ENCODE measurements at regions not wholly inside any gene's neighbourhood (a gene's known extent, or its start where the extent isn't known, plus 50 kb on each side); places are given as distances from the start of the nearest gene placed in this dataset.
"Not testable (repeated sequence)": the region's sequence is repeated elsewhere in the genome, so short reads cannot be mapped to it uniquely, and the experiment has no call there.

GRCh38 chr17:71447644-71448043 lies 673.2 kb upstream of the SOX9 start:
- H3K4me1 Mint-ChIP-seq = no peaks in the 10 kb centered on the region
- H3F3A ChIP-seq (replicated peaks; ENCODE audit: low read depth) = no peaks in the 10 kb centered on the region
- no peaks in the 10 kb centered on the region for H3K27me3 Mint-ChIP-seq (ENCODE audit: insufficient read depth, low read depth, poor library complexity)
- no peaks in the 10 kb centered on the region for H3K4me1 ChIP-seq (ENCODE audit: insufficient read depth)
- no peaks in the 10 kb centered on the region for H3K79me2 ChIP-seq (replicated peaks; ENCODE audit: insufficient read depth)
- H4K20me1 ChIP-seq (replicated peaks; ENCODE audit: insufficient read depth) = no peaks in the 10 kb centered on the region
- ATAC-seq (no peak), DNase-seq (ENCODE audit: low spot score) (no peak)
- H3K4me3 ChIP-seq = no peak overlapping the region
- no peak overlapping the region for H2AFZ ChIP-seq
- no peaks in the 10 kb centered on the region for H3K9me2 ChIP-seq (ENCODE audit: insufficient read depth)
- H3K27ac ChIP-seq (ENCODE audit: low read depth) = no peak overlapping the region
- no peaks in the 10 kb centered on the region for H3K9me3 Mint-ChIP-seq
- no peaks in the 10 kb centered on the region for H3K27me3 ChIP-seq (ENCODE audit: insufficient read depth)
- no peaks in the 10 kb centered on the region for H3K36me3 ChIP-seq (ENCODE audit: insufficient read depth)
- H3K4me2 ChIP-seq = no peak overlapping the region
- no peak overlapping the region for H3K4me3 Mint-ChIP-seq
- no peaks in the 10 kb centered on the region for H3K36me3 Mint-ChIP-seq (ENCODE audit: low read depth)
- no peak for TF ChIP-seq NANOG (IDR thresholded peaks at IDR 0.05; ENCODE audit: borderline replicate concordance)
- TF ChIP-seq ZNF331 (CRISPR knock-in tag; IDR thresholded peaks at IDR 0.05; ENCODE audit: low read depth) = no peak
- no peak for TF ChIP-seq CTCF (conservative IDR thresholded peaks at IDR 0.05; ENCODE audit: low read depth in 2 of 2)
- no peak for TF ChIP-seq EZH2phosphoT487 (IDR thresholded peaks at IDR 0.05; ENCODE audit: unreplicated experiment)
- no peak for TF ChIP-seq EZH2 (IDR thresholded peaks at IDR 0.05; ENCODE audit: low read depth, unreplicated experiment)
- TF ChIP-seq, protein P1, sequence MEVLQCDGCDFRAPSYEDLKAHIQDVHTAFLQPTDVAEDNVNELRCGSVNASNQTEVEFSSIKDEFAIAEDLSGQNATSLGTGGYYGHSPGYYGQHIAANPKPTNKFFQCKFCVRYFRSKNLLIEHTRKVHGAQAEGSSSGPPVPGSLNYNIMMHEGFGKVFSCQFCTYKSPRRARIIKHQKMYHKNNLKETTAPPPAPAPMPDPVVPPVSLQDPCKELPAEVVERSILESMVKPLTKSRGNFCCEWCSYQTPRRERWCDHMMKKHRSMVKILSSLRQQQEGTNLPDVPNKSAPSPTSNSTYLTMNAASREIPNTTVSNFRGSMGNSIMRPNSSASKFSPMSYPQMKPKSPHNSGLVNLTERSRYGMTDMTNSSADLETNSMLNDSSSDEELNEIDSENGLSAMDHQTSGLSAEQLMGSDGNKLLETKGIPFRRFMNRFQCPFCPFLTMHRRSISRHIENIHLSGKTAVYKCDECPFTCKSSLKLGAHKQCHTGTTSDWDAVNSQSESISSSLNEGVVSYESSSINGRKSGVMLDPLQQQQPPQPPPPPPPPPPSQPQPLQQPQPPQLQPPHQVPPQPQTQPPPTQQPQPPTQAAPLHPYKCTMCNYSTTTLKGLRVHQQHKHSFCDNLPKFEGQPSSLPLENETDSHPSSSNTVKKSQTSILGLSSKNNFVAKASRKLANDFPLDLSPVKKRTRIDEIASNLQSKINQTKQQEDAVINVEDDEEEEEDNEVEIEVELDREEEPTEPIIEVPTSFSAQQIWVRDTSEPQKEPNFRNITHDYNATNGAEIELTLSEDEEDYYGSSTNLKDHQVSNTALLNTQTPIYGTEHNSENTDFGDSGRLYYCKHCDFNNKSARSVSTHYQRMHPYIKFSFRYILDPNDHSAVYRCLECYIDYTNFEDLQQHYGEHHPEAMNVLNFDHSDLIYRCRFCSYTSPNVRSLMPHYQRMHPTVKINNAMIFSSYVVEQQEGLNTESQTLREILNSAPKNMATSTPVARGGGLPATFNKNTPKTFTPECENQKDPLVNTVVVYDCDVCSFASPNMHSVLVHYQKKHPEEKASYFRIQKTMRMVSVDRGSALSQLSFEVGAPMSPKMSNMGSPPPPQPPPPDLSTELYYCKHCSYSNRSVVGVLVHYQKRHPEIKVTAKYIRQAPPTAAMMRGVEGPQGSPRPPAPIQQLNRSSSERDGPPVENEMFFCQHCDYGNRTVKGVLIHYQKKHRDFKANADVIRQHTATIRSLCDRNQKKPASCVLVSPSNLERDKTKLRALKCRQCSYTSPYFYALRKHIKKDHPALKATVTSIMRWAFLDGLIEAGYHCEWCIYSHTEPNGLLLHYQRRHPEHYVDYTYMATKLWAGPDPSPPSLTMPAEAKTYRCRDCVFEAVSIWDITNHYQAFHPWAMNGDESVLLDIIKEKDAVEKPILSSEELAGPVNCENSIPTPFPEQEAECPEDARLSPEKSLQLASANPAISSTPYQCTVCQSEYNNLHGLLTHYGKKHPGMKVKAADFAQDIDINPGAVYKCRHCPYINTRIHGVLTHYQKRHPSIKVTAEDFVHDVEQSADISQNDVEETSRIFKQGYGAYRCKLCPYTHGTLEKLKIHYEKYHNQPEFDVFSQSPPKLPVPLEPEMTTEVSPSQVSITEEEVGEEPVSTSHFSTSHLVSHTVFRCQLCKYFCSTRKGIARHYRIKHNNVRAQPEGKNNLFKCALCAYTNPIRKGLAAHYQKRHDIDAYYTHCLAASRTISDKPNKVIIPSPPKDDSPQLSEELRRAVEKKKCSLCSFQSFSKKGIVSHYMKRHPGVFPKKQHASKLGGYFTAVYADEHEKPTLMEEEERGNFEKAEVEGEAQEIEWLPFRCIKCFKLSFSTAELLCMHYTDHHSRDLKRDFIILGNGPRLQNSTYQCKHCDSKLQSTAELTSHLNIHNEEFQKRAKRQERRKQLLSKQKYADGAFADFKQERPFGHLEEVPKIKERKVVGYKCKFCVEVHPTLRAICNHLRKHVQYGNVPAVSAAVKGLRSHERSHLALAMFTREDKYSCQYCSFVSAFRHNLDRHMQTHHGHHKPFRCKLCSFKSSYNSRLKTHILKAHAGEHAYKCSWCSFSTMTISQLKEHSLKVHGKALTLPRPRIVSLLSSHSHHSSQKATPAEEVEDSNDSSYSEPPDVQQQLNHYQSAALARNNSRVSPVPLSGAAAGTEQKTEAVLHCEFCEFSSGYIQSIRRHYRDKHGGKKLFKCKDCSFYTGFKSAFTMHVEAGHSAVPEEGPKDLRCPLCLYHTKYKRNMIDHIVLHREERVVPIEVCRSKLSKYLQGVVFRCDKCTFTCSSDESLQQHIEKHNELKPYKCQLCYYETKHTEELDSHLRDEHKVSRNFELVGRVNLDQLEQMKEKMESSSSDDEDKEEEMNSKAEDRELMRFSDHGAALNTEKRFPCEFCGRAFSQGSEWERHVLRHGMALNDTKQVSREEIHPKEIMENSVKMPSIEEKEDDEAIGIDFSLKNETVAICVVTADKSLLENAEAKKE (CRISPR knock-in tag; IDR thresholded peaks at IDR 0.05) = no peak
- no peak for TF ChIP-seq REST (IDR thresholded peaks at IDR 0.05; ENCODE audit: unreplicated experiment)
- TF ChIP-seq ETS1 (IDR thresholded peaks at IDR 0.05) = no peak
- TF ChIP-seq ZNF114 (CRISPR knock-in tag; IDR thresholded peaks at IDR 0.05) = no peak
- TF ChIP-seq POLR2AphosphoS5 (IDR thresholded peaks at IDR 0.05; ENCODE audit: low read depth) = no peak
- H3K27ac Mint-ChIP-seq = no peak overlapping the region

- H3K4me1 Mint-ChIP-seq; H2AFZ ChIP-seq; H3K27me3 ChIP-seq (ENCODE audit: insufficient read depth); H3K27ac ChIP-seq (ENCODE audit: low read depth); H3K4me2 ChIP-seq; H3K36me3 ChIP-seq (ENCODE audit: insufficient read depth); H3K4me3 ChIP-seq; ATAC-seq; H3F3A ChIP-seq (replicated peaks; ENCODE audit: low read depth); H3K9me3 Mint-ChIP-seq; H4K20me1 ChIP-seq (replicated peaks; ENCODE audit: insufficient read depth); H3K27me3 Mint-ChIP-seq (ENCODE audit: insufficient read depth, low read depth, poor library complexity); H3K9me2 ChIP-seq (ENCODE audit: insufficient read depth); H3K4me1 ChIP-seq (ENCODE audit: insufficient read depth); H3K27ac Mint-ChIP-seq; H3K4me3 Mint-ChIP-seq; H3K79me2 ChIP-seq (replicated peaks; ENCODE audit: insufficient read depth); H3K36me3 Mint-ChIP-seq (ENCODE audit: low read depth); DNase-seq (ENCODE audit: low spot score): not testable (repeated sequence)
These were observed 670.2 kb upstream of the SOX9 start for GRCh38 chr17:71450657-71451056.

Data from GM23338 (cell line).